B cell (primary cell): ENCODE measurements at regions not wholly inside any gene's neighbourhood (a gene's known extent, or its start where the extent isn't known, plus 50 kb on each side); places are given as distances from the start of the nearest gene placed in this dataset.

ENCODE experiments used
- ATAC-seq: fragments of 200-7000 bp; cut with Tn5 transposase; one replicate; pipeline ENCODE4 v1.10.0; 2021; ENCODE audit warnings: low read depth, mild to moderate bottlenecking, moderate number of reproducible peaks, moderate library complexity
- CTCF ChIA-PET: fragments of 350-600 bp; sonication (Branson Sonifier 250); formaldehyde crosslinking; loops from one replicate; lab custom pipeline; 2021; ENCODE audit warnings: antibody characterized with exemption, inconsistent platforms; lab: Charles Lee
- POLR2A ChIA-PET: fragments of 350-600 bp; sonication (Branson Sonifier 250); formaldehyde crosslinking; loops from one replicate; lab custom pipeline; 2021; ENCODE audit warnings: antibody characterized with exemption; lab: Charles Lee
- DNase-seq: peaks from one replicate; pipeline ENCODE4 v3.0.0; 2013
- H2AFZ ChIP-seq: 2 replicates; pipeline ENCODE4 v1.6.1; 2012; ENCODE audit warnings: mild to moderate bottlenecking, low read depth, low read length; ENCODE audit not compliant: insufficient read depth, poor library complexity, severe bottlenecking
- H3K27ac ChIP-seq, 2 donors: 1 replicate in 1 of 2; 2 replicates in 1 of 2; pipeline ENCODE4 v1.5.1; 2012 to 2013; ENCODE audit warnings: low read length in 2 of 2, mild to moderate bottlenecking in 2 of 2, moderate library complexity in 1 of 2
- H3K27me3 ChIP-seq, 4 experiments: fragments of 200-600 bp in 1 of 4; sonication (generic) in 1 of 4; replicated peaks in 1 of 4; 1 replicate in 2 of 4; 2 replicates in 2 of 4; pipeline versions ENCODE4 v1.6.1 to v1.7.0; 2013 to 2016; ENCODE audit warnings: low read length in 3 of 4, mild to moderate bottlenecking in 2 of 4, mixed read lengths in 1 of 4, moderate library complexity in 1 of 4; ENCODE audit not compliant: insufficient read depth in 4 of 4, control insufficient read depth in 3 of 4; ENCODE audit errors: control extremely low read depth in 1 of 4
- H3K36me3 ChIP-seq, 2 experiments: replicated peaks in 1 of 2; 1 replicate in 1 of 2; 2 replicates in 1 of 2; pipeline versions ENCODE4 v1.6.1 to v1.7.1; 2013; ENCODE audit warnings: low read length in 1 of 2; ENCODE audit not compliant: insufficient read depth in 2 of 2, control insufficient read depth in 1 of 2; ENCODE audit errors: control extremely low read depth in 1 of 2, extremely low read depth in 1 of 2
- H3K4me1 ChIP-seq, 2 donors: fragments of 200-600 bp in 1 of 2; sonication (generic) in 1 of 2; 1 replicate in 1 of 2; 2 replicates in 1 of 2; pipeline versions ENCODE4 v1.5.1 to v1.6.1; 2013 to 2017; ENCODE audit warnings: low read length in 2 of 2; ENCODE audit not compliant: control insufficient read depth in 2 of 2, insufficient read depth in 2 of 2
- H3K4me2 ChIP-seq: replicated peaks from 2 replicates; pipeline ENCODE3; 2012; ENCODE audit warnings: mild to moderate bottlenecking, low read depth, low read length; ENCODE audit not compliant: poor library complexity, severe bottlenecking
- H3K4me3 ChIP-seq, 5 experiments: fragments of 200-600 bp in 1 of 5; sonication (generic) in 1 of 5; 1 replicate in 3 of 5; 2 replicates in 2 of 5; pipeline versions ENCODE4 v1.5.1 to v1.7.0; 2011 to 2016; ENCODE audit warnings: low read length in 4 of 5, mild to moderate bottlenecking in 4 of 5, low read depth in 2 of 5, control low read depth in 1 of 5, moderate library complexity in 1 of 5; ENCODE audit not compliant: insufficient read depth in 1 of 5; ENCODE audit errors: control extremely low read depth in 1 of 5, extremely low read depth in 1 of 5
- H3K79me2 ChIP-seq: fragments of 200-600 bp; sonication (generic); one replicate; pipeline ENCODE4 v1.6.0; 2016; ENCODE audit warnings: low read length; ENCODE audit not compliant: control insufficient read depth, insufficient read depth
- H3K9ac ChIP-seq: fragments of 200-600 bp; sonication (generic); 2 replicates; pipeline ENCODE4 v1.6.1; 2017; ENCODE audit warnings: mild to moderate bottlenecking, low read length, moderate library complexity
- H3K9me3 ChIP-seq, 3 donors: one replicate each; pipeline versions ENCODE4 v1.6.1 to v1.7.1; 2013; ENCODE audit warnings: low read length in 2 of 3; ENCODE audit not compliant: control insufficient read depth in 2 of 3, insufficient read depth in 1 of 3; ENCODE audit errors: control extremely low read depth in 1 of 3
- H4K20me1 ChIP-seq: 2 replicates; pipeline ENCODE4 v1.6.0; 2012; ENCODE audit warnings: mild to moderate bottlenecking, low read length; ENCODE audit not compliant: insufficient read depth, control insufficient read depth, poor library complexity, severe bottlenecking
- H3K27ac Mint-ChIP-seq: one replicate; pipeline ENCODE4 v1.8.0; 2021; ENCODE audit warnings: mixed read lengths
- H3K27me3 Mint-ChIP-seq: one replicate; pipeline ENCODE4 v1.8.0; 2021; ENCODE audit warnings: mixed read lengths
- H3K4me1 Mint-ChIP-seq: one replicate; pipeline ENCODE4 v1.8.0; 2021; ENCODE audit warnings: mixed read lengths
- H3K4me3 Mint-ChIP-seq: one replicate; pipeline ENCODE4 v1.8.0; 2021; ENCODE audit warnings: mixed read lengths
- H3K9me3 Mint-ChIP-seq: one replicate; pipeline ENCODE4 v1.8.0; 2022; ENCODE audit warnings: mixed read lengths; ENCODE audit not compliant: insufficient read depth
- CTCF ChIP-seq: fragments of 200-600 bp; IDR thresholded peaks from one replicate; pipeline ENCODE4 v1.8.0; 2022; ENCODE audit warnings: antibody characterized with exemption, mild to moderate bottlenecking
- EZH2 ChIP-seq: IDR thresholded peaks from 2 replicates; pipeline ENCODE4 v1.6.1; 2012; ENCODE audit warnings: borderline replicate concordance, low read depth, mild to moderate bottlenecking, moderate library complexity, low read length; ENCODE audit not compliant: insufficient read depth, poor library complexity, severe bottlenecking
- WGBS: methylation state at CpG from one replicate; pipeline ENCODE4 v1.1.5; 2013; ENCODE audit warnings: missing lambda C conversion rate; ENCODE audit not compliant: insufficient coverage; 5-methylcytosine and 5-hydroxymethylcytosine counted together
- intact Hi-C: fragments of 100-400 bp; cut with micrococcal nuclease; formaldehyde crosslinking; loops from one replicate; pipeline ENCODE4 v1.10.0; 2022

GRCh38 chr4:32824336-32824735, 2104.2 kb downstream of the PCDH7 start:
- no peaks in the 10 kb centered on the region for H3K36me3 ChIP-seq
- intact Hi-C loops = no loop called here
- H3K4me3 Mint-ChIP-seq = no peak overlapping the region
- no peak overlapping the region for H3K9ac ChIP-seq
- H3K79me2 ChIP-seq = no peaks in the 10 kb centered on the region
- no peak overlapping the region for H3K4me2 ChIP-seq
- H3K27ac ChIP-seq = no peak overlapping the region
- ATAC-seq (no peak), DNase-seq (no peak)
- H3K9me3 Mint-ChIP-seq = peaks cover 7% of the 10 kb centered on the region
- H3K27ac Mint-ChIP-seq = no peak overlapping the region
- H3K9me3 ChIP-seq = peaks cover 2 to 8% (median 6%) of the 10 kb centered on the region in 3 donors
- WGBS = 40% methylated on average over 1 of the region's 2 CpGs
- no peak overlapping the region for H3K4me3 ChIP-seq
- ChIA-PET CTCF (no interaction called here), POLR2A (no interaction called here)
- H2AFZ ChIP-seq = no peak overlapping the region
- no peaks in the 10 kb centered on the region for H3K27me3 ChIP-seq
- no peaks in the 10 kb centered on the region for H3K27me3 Mint-ChIP-seq
- no peaks in the 10 kb centered on the region for H3K4me1 Mint-ChIP-seq
- TF ChIP-seq EZH2 = no peak
- no peak for TF ChIP-seq CTCF
- no peaks in the 10 kb centered on the region for H3K4me1 ChIP-seq
- H4K20me1 ChIP-seq = no peaks in the 10 kb centered on the region

- POLR2A ChIA-PET = no interaction called here
- DNase-seq (no peak), ATAC-seq (no peak)
- H3K36me3 ChIP-seq = no peaks in the 10 kb centered on the region
- no peak overlapping the region for H3K4me3 Mint-ChIP-seq
- H3K27me3 Mint-ChIP-seq = no peaks in the 10 kb centered on the region
- WGBS = no CpG with 5 or more reads among the region's 3 CpGs
- intact Hi-C loops = no loop called here
- H2AFZ ChIP-seq = no peak overlapping the region
- no peak overlapping the region for H3K4me3 ChIP-seq
- no peak overlapping the region for H3K27ac ChIP-seq
- no peaks in the 10 kb centered on the region for H3K4me1 ChIP-seq
- no peaks in the 10 kb centered on the region for H4K20me1 ChIP-seq
- H3K4me1 Mint-ChIP-seq = no peaks in the 10 kb centered on the region
- no peak overlapping the region for H3K27ac Mint-ChIP-seq
- TF ChIP-seq EZH2 (no peak), CTCF (no peak)
- no peaks in the 10 kb centered on the region for H3K27me3 ChIP-seq
- H3K9me3 Mint-ChIP-seq = peaks cover 7% of the 10 kb centered on the region
- H3K4me2 ChIP-seq = no peak overlapping the region
- no peaks in the 10 kb centered on the region for H3K79me2 ChIP-seq
- CTCF ChIA-PET = no interaction called here
- peaks cover 2 to 10% (median 6%) of the 10 kb centered on the region in 3 donors for H3K9me3 ChIP-seq
- no peak overlapping the region for H3K9ac ChIP-seq
Observed at GRCh38 chr4:32826169-32826568, 2106.0 kb downstream of the PCDH7 start.
